ENCODE measurements at regions not wholly inside any gene's neighbourhood (a gene's known extent, or its start where the extent isn't known, plus 50 kb on each side); places are given as distances from the start of the nearest gene placed in this dataset.

GRCh38 chr2:192448881-192449280 is 254.1 kb upstream of the TMEFF2 start:
- DNase-seq (ENCODE audit: low spot score): no peak
- ChIA-PET CTCF (ENCODE audit: unreplicated experiment) (no interaction called here), POLR2A (interaction anchor here (0.6 kb wide), 1 partner anchor 201 kb away, joined by 3 read pairs; no protein-coding TSS in a partner anchor)
- Histone ChIP-seq H3K79me2 (ENCODE audit: insufficient read depth, low read depth, low read length) (no peaks in the 10 kb centered on the region), H3K27ac (ENCODE audit: low read depth, low read length, poor library complexity, severe bottlenecking) (no peak overlapping the region), H4K20me1 (ENCODE audit: insufficient read depth, low read length) (no peaks in the 10 kb centered on the region), H2AFZ (ENCODE audit: low read length) (no peak overlapping the region), H3K4me1 (ENCODE audit: insufficient read depth, low read length, poor library complexity, severe bottlenecking) (no peaks in the 10 kb centered on the region), H3K36me3 (ENCODE audit: insufficient read depth, low read length) (no peaks in the 10 kb centered on the region), H3K4me3 (ENCODE audit: low read depth, low read length, poor library complexity, severe bottlenecking) (no peak overlapping the region), H3K9me3 (ENCODE audit: low read length) (no peaks in the 10 kb centered on the region), H3K4me2 (ENCODE audit: low read length) (no peak overlapping the region), H3K9me2 (ENCODE audit: insufficient read depth, low read length) (no peaks in the 10 kb centered on the region)
- intact Hi-C loops (cut with micrococcal nuclease; ENCODE audit: unreplicated experiment): no loop called here
- BruUV-seq (replicated peaks): no TSS peak
- no peak for TF ChIP-seq EZH2phosphoT487 (IDR thresholded peaks at IDR 0.05; ENCODE audit: borderline replicate concordance, low read depth, low read length)

DNA sequence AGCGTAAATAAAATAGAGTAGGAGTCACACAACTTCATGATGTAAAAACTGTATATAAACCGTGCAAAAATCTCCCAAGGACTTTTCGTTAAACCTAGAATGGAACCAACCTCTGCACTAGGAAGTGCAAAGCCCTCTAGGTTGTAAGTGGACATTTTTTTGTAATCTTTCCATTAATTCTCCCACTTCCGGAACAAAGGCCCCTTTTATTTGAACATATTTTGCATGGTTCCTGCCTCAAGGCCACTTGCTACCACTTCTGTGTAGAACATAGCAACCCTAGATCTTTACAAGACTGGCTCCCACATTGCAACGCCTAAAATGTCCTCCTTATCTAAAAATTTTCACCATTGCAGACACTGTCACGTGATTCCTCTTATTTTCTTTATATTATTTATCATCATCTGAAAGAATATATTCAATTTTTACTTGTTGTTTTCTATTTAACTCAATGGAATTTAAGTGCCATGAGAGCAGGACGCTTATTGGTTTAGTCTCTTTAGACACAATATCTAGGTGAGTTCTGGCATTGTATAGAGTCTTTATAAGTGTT is 249.6 kb upstream of the TMEFF2 start:
- BruUV-seq (replicated peaks): no TSS peak
- Histone ChIP-seq H2AFZ (ENCODE audit: low read length) (no peak overlapping the region), H4K20me1 (ENCODE audit: insufficient read depth, low read length) (no peaks in the 10 kb centered on the region), H3K79me2 (ENCODE audit: insufficient read depth, low read depth, low read length) (no peaks in the 10 kb centered on the region), H3K4me3 (ENCODE audit: low read depth, low read length, poor library complexity, severe bottlenecking) (no peak overlapping the region), H3K36me3 (ENCODE audit: insufficient read depth, low read length) (no peaks in the 10 kb centered on the region), H3K27ac (ENCODE audit: low read depth, low read length, poor library complexity, severe bottlenecking) (no peak overlapping the region), H3K9me2 (ENCODE audit: insufficient read depth, low read length) (no peaks in the 10 kb centered on the region), H3K9me3 (ENCODE audit: low read length) (no peaks in the 10 kb centered on the region), H3K4me2 (ENCODE audit: low read length) (no peak overlapping the region), H3K4me1 (ENCODE audit: insufficient read depth, low read length, poor library complexity, severe bottlenecking) (no peaks in the 10 kb centered on the region)
- POLR2A ChIA-PET: no interaction called here
- DNase-seq (ENCODE audit: low spot score): no peak
- TF ChIP-seq CTCF (conservative IDR thresholded peaks at IDR 0.05; ENCODE audit: low read length) (no peak), EZH2phosphoT487 (IDR thresholded peaks at IDR 0.05; ENCODE audit: borderline replicate concordance, low read depth, low read length) (no peak)
- intact Hi-C loops (cut with micrococcal nuclease; ENCODE audit: unreplicated experiment): no loop called here
- CTCF ChIA-PET (ENCODE audit: unreplicated experiment): no interaction called here

- H3K27ac ChIP-seq (ENCODE audit: low read depth, low read length, poor library complexity, severe bottlenecking): no peak overlapping the region
- ChIA-PET POLR2A (no interaction called here), CTCF (ENCODE audit: unreplicated experiment) (no interaction called here)
- H4K20me1 ChIP-seq (ENCODE audit: insufficient read depth, low read length): no peaks in the 10 kb centered on the region
- DNase-seq (ENCODE audit: low spot score): no peak
- H3K9me2 ChIP-seq (ENCODE audit: insufficient read depth, low read length): no peaks in the 10 kb centered on the region
- no peak overlapping the region for H3K4me3 ChIP-seq (ENCODE audit: low read depth, low read length, poor library complexity, severe bottlenecking)
- no peak overlapping the region for H2AFZ ChIP-seq (ENCODE audit: low read length)
- no peaks in the 10 kb centered on the region for H3K9me3 ChIP-seq (ENCODE audit: low read length)
- H3K79me2 ChIP-seq (ENCODE audit: insufficient read depth, low read depth, low read length): no peaks in the 10 kb centered on the region
- TF ChIP-seq CTCF (conservative IDR thresholded peaks at IDR 0.05; ENCODE audit: low read length): no peak
- TF ChIP-seq EZH2phosphoT487 (IDR thresholded peaks at IDR 0.05; ENCODE audit: borderline replicate concordance, low read depth, low read length): no peak
- H3K4me2 ChIP-seq (ENCODE audit: low read length): no peak overlapping the region
- no TSS peak for BruUV-seq (replicated peaks)
- H3K36me3 ChIP-seq (ENCODE audit: insufficient read depth, low read length): no peaks in the 10 kb centered on the region
- intact Hi-C loops (cut with micrococcal nuclease; ENCODE audit: unreplicated experiment): no loop called here
- H3K4me1 ChIP-seq (ENCODE audit: insufficient read depth, low read length, poor library complexity, severe bottlenecking): no peaks in the 10 kb centered on the region
Observed at GRCh38 chr2:192443831-192444230, 249.1 kb upstream of the TMEFF2 start.
